ENCODE measurements at regions not wholly inside any gene's neighbourhood (a gene's known extent, or its start where the extent isn't known, plus 50 kb on each side); places are given as distances from the start of the nearest gene placed in this dataset.

GRCh38 chr16:26795184-26795583 is 271.5 kb upstream of the C16orf82 start:
- peak; percentile 3 for TF ChIP-seq CTCF (IDR thresholded peaks at IDR 0.05; ENCODE audit: control insufficient read depth, insufficient read depth, low read depth, low read length, missing control alignments)
- no peak for DNase-seq (ENCODE audit: low read depth)

DNA sequence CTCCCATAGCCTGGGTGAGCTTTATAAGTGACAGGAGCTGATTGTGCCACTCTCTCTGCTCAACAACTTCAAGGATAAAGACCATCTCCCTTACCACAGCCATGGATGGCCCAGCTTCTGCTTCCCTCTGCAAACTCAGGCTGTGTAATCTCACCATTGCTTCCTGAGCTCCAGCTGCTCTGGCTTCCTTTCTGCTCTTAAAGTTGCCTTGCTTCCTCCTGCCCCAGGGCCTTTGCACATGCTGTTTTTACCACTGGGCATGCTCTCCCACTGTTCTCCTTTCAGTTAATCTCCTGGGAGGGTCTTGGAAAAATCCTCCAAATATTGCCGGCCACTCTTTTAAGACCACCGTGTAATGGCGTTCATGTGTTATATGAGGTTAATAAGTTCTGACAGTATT is 265.1 kb upstream of the C16orf82 start:
- no peak for TF ChIP-seq CTCF (IDR thresholded peaks at IDR 0.05; ENCODE audit: control insufficient read depth, insufficient read depth, low read depth, low read length, missing control alignments)
- no peak overlapping the region for H3K4me3 ChIP-seq (ENCODE audit: control insufficient read depth, low read depth, low read length)
- no peak for DNase-seq (ENCODE audit: low read depth)

More at GRCh38 chr16:26795184-26795583, 271.5 kb upstream of the C16orf82 start:
- H3K4me3 ChIP-seq (ENCODE audit: control insufficient read depth, low read depth, low read length): no peak overlapping the region

- no peak overlapping the region for H3K4me3 ChIP-seq (ENCODE audit: control insufficient read depth, low read depth, low read length)
- no peak for TF ChIP-seq CTCF (IDR thresholded peaks at IDR 0.05; ENCODE audit: control insufficient read depth, insufficient read depth, low read depth, low read length, missing control alignments)
- DNase-seq (ENCODE audit: low read depth): no peak
These were observed 264.3 kb upstream of the C16orf82 start for GRCh38 chr16:26802440-26802839.

GRCh38 chr16:26802965-26803364 is 263.8 kb upstream of the C16orf82 start:
- no peak for TF ChIP-seq CTCF (IDR thresholded peaks at IDR 0.05; ENCODE audit: control insufficient read depth, insufficient read depth, low read depth, low read length, missing control alignments)
- no peak overlapping the region for H3K4me3 ChIP-seq (ENCODE audit: control insufficient read depth, low read depth, low read length)
- DNase-seq (ENCODE audit: low read depth): no peak

- no peak for DNase-seq (ENCODE audit: low read depth)
- no peak overlapping the region for H3K4me3 ChIP-seq (ENCODE audit: control insufficient read depth, low read depth, low read length)
- no peak for TF ChIP-seq CTCF (IDR thresholded peaks at IDR 0.05; ENCODE audit: control insufficient read depth, insufficient read depth, low read depth, low read length, missing control alignments)
These were observed 260.1 kb upstream of the C16orf82 start for GRCh38 chr16:26806657-26807056.

DNA sequence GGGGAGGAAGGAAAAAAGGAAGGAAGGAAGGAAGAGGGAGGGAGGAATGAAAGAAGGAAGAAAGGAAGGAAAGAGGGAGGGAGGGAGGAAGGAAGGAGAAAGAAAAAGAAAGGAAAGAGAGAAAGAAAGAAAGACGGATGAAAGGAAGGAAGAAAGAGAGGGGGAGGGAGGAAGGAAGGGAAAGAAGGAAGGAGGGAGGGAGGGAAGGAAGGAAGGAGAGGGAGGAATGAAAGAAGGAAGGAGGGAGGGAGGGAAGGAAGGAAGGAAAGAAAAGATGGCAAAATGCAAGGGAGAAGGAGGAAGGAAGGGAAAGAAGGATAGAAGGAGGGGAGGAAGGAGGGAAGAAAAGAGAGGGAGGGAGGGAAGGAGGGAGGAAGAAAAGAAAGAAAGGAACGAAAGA is 257.3 kb upstream of the C16orf82 start:
- H3K4me3 ChIP-seq (ENCODE audit: control insufficient read depth, low read depth, low read length): no peak overlapping the region
- DNase-seq (ENCODE audit: low read depth): no peak
- TF ChIP-seq CTCF (IDR thresholded peaks at IDR 0.05; ENCODE audit: control insufficient read depth, insufficient read depth, low read depth, low read length, missing control alignments): no peak

DNA sequence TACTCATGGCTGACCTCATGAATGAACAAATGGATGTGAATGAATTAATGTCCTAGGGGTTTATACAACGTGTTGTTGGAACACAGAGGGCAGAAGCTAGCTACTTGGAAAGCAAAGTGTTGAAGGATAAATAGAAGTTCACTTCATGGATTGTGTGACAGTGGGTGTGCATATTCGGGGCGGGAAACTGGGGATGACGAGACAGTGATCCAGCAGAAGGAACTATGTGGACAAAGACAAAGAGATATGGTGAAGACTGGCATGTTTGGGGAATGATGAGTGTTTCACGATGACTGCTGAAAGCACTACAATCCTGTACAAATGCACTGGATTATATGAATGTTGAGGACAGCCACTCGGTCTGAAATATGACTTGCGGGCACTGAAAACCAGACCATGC is 250.5 kb upstream of the C16orf82 start:
- DNase-seq (ENCODE audit: low read depth): no peak
- no peak for TF ChIP-seq CTCF (IDR thresholded peaks at IDR 0.05; ENCODE audit: control insufficient read depth, insufficient read depth, low read depth, low read length, missing control alignments)
- H3K4me3 ChIP-seq (ENCODE audit: control insufficient read depth, low read depth, low read length): no peak overlapping the region

All from AG09309 (cell line).